ENCODE measurements at regions not wholly inside any gene's neighbourhood (a gene's known extent, or its start where the extent isn't known, plus 50 kb on each side); places are given as distances from the start of the nearest gene placed in this dataset.

DNA sequence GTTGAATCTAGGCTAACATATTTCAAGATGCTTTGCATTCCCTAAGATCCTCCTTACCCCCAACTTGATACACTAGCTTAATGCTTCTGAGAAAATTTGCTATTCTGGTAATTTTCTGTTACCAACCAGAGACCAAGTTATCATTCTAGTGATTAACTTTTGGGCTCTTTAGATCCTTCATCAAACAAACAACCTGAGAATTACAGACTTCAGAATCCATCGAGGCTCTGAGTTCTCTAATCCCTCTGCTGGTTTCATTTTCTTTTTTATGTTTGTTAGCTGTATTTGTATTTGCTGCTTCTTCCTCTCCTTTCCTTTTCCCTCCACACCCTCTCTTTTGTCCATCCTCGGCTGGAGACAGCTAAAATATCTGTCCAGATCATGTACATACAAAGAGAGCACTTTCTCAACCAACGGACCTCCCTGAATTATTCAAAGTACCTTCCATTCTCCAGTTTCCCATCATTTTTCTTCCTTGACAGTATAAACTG lies 98.7 kb upstream of the RIPOR2 start:
- H3K9me3 Mint-ChIP-seq = no peaks in the 10 kb centered on the region
- H3K27ac ChIP-seq (ENCODE audit: low read length) = peak overlapping the region; percentile 81
- intact Hi-C loops (cut with micrococcal nuclease) = loop anchor here (2.0 kb wide), 1 partner anchor 16 kb away; no protein-coding TSS in a partner anchor
- H3K4me3 Mint-ChIP-seq = peak overlapping the region; percentile 91
- H3K9me3 ChIP-seq (ENCODE audit: control insufficient read depth, insufficient read depth, low read length) = no peaks in the 10 kb centered on the region
- H3K4me1 Mint-ChIP-seq = peaks cover 46 to 63% of the 10 kb centered on the region in 2 donors
- H3K36me3 Mint-ChIP-seq = no peaks in the 10 kb centered on the region
- peak; percentile 40 to 49 (median 41) for ATAC-seq
- H3K4me3 ChIP-seq (ENCODE audit: low read length) = peak overlapping the region; percentile 41
- H3K27me3 Mint-ChIP-seq (ENCODE audit: low read depth in 2 of 2) = no peaks in the 10 kb centered on the region
- DNase-seq = peak in 1 of 2 donors; percentile 46
- H3K27ac Mint-ChIP-seq = peak overlapping the region; percentile 99 to 100
- TF ChIP-seq, protein P1, sequence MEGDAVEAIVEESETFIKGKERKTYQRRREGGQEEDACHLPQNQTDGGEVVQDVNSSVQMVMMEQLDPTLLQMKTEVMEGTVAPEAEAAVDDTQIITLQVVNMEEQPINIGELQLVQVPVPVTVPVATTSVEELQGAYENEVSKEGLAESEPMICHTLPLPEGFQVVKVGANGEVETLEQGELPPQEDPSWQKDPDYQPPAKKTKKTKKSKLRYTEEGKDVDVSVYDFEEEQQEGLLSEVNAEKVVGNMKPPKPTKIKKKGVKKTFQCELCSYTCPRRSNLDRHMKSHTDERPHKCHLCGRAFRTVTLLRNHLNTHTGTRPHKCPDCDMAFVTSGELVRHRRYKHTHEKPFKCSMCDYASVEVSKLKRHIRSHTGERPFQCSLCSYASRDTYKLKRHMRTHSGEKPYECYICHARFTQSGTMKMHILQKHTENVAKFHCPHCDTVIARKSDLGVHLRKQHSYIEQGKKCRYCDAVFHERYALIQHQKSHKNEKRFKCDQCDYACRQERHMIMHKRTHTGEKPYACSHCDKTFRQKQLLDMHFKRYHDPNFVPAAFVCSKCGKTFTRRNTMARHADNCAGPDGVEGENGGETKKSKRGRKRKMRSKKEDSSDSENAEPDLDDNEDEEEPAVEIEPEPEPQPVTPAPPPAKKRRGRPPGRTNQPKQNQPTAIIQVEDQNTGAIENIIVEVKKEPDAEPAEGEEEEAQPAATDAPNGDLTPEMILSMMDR (IDR thresholded peaks at IDR 0.05) = no peak
- H3K27me3 ChIP-seq (ENCODE audit: control insufficient read depth, insufficient read depth, low read length) = no peaks in the 10 kb centered on the region
- H3K4me1 ChIP-seq (ENCODE audit: control insufficient read depth, insufficient read depth, low read length) = peaks cover 37% of the 10 kb centered on the region
- peaks cover 11% of the 10 kb centered on the region for H3K36me3 ChIP-seq (ENCODE audit: control insufficient read depth, insufficient read depth, low read length)
- WGBS (ENCODE audit: insufficient coverage) = 0% methylated on average over 2 of the region's 3 CpGs

DNA sequence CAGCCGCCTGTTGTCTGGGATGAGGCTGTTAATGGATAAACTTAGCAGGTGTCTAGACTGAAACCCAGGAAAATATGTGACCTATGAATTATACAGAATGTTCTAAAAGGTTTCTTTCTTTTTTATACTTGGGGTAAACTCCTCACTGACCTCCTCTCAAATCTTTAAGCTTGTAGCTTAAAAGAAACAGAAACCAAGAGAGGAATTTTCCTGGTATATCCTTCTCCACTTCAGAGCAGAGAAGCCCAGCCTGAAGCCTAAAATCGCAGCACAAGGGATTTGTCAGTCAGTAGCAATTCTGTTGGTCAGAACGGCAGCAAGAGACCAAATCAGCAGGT lies 99.4 kb upstream of the RIPOR2 start:
- no peaks in the 10 kb centered on the region for H3K36me3 Mint-ChIP-seq
- H3K4me3 ChIP-seq (ENCODE audit: low read length) = peak overlapping the region; percentile 41
- H3K4me1 Mint-ChIP-seq = peaks cover 51 to 69% of the 10 kb centered on the region in 2 donors
- intact Hi-C loops (cut with micrococcal nuclease) = loop anchor here (2.0 kb wide), 1 partner anchor 16 kb away; no protein-coding TSS in a partner anchor
- H3K4me1 ChIP-seq (ENCODE audit: control insufficient read depth, insufficient read depth, low read length) = peaks cover 42% of the 10 kb centered on the region
- H3K4me3 Mint-ChIP-seq = peak overlapping the region; percentile 91
- peaks cover 5% of the 10 kb centered on the region for H3K36me3 ChIP-seq (ENCODE audit: control insufficient read depth, insufficient read depth, low read length)
- H3K27me3 ChIP-seq (ENCODE audit: control insufficient read depth, insufficient read depth, low read length) = no peaks in the 10 kb centered on the region
- ATAC-seq (no peak), DNase-seq (peak in 1 of 2 donors; percentile 45)
- H3K27ac ChIP-seq (ENCODE audit: low read length) = peak overlapping the region; percentile 81
- peak overlapping the region; percentile 99 to 100 for H3K27ac Mint-ChIP-seq
- TF ChIP-seq, protein P1 (IDR thresholded peaks at IDR 0.05) = no peak
- H3K9me3 Mint-ChIP-seq = no peaks in the 10 kb centered on the region
- WGBS (ENCODE audit: insufficient coverage) = 5% methylated on average over 3 of the region's 3 CpGs
- H3K9me3 ChIP-seq (ENCODE audit: control insufficient read depth, insufficient read depth, low read length) = no peaks in the 10 kb centered on the region
- H3K27me3 Mint-ChIP-seq (ENCODE audit: low read depth in 2 of 2) = no peaks in the 10 kb centered on the region

DNA sequence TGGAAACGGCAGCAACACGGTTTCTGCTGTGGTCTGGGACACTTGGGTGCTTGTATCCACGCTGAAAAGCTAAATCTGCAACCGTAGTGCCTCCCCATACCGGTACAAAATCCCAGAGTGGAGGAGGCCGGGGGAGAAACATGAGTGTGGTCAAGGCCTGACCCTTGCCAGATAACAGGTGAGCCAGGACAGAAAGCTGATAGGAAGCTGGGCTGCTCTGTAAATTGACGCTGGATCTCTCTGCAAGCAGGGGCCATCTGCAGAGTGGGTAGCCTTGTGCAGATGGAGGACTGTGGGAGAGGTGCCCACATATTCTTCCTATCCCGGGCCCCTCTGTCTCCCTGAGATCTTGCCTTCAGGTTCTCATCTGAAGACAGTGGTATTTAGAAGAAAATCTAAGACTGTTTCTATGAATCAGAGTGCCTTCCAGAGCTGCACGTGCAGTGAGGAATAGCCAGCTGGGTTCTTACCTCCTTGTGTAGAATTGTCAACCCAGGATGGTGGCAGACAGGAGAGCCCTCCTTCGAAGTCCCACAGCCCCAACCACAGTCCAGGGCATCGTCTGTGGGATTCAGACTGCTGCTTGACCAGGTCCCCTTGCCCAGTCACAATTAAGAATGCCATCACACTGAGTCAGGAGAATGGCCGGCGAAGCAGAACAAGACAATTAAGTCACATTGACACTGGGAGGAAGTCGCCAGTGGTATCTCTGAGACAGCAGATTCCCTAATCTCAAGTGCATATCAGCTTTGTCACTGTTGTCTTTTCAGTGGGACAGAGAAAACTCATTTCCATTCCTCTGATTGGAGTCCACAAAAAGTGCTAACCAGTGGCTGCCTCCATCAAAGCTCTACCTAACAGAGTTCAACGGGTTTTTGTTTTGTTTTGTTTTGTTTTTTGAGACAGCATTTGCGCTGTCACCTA lies 100.0 kb upstream of the RIPOR2 start:
- intact Hi-C loops (cut with micrococcal nuclease) = loop anchor here (2.0 kb wide), 1 partner anchor 15 kb away; no protein-coding TSS in a partner anchor
- DNase-seq = peak in 1 of 2 donors; percentile 59

More for the DNA sequence above, 100.0 kb upstream of the RIPOR2 start:
- peaks cover 5% of the 10 kb centered on the region for H3K36me3 ChIP-seq (ENCODE audit: control insufficient read depth, insufficient read depth, low read length)
- H3K4me3 ChIP-seq (ENCODE audit: low read length) = peak overlapping the region; percentile 41
- TF ChIP-seq, protein P1 (IDR thresholded peaks at IDR 0.05) = no peak
- no peaks in the 10 kb centered on the region for H3K9me3 ChIP-seq (ENCODE audit: control insufficient read depth, insufficient read depth, low read length)
- peaks cover 53 to 74% of the 10 kb centered on the region in 2 donors for H3K4me1 Mint-ChIP-seq
- H3K27me3 ChIP-seq (ENCODE audit: control insufficient read depth, insufficient read depth, low read length) = no peaks in the 10 kb centered on the region
- H3K27ac ChIP-seq (ENCODE audit: low read length) = peak overlapping the region; percentile 81
- H3K4me3 Mint-ChIP-seq = peak overlapping the region; percentile 91
- H3K9me3 Mint-ChIP-seq = no peaks in the 10 kb centered on the region
- 9% methylated on average over 16 of the region's 16 CpGs for WGBS (ENCODE audit: insufficient coverage)
- no peaks in the 10 kb centered on the region for H3K36me3 Mint-ChIP-seq
- H3K4me1 ChIP-seq (ENCODE audit: control insufficient read depth, insufficient read depth, low read length) = peaks cover 48% of the 10 kb centered on the region
- ATAC-seq = peak; percentile 48 to 73 (median 59)
- H3K27me3 Mint-ChIP-seq (ENCODE audit: low read depth in 2 of 2) = no peaks in the 10 kb centered on the region
- peak overlapping the region; percentile 99 to 100 for H3K27ac Mint-ChIP-seq

All from natural killer cell (primary cell).